GM12873 (cell line): ENCODE measurements at regions not wholly inside any gene's neighbourhood (a gene's known extent, or its start where the extent isn't known, plus 50 kb on each side); places are given as distances from the start of the nearest gene placed in this dataset.

Experiments
- CTCF ChIP-seq: IDR thresholded peaks from 2 replicates; pipeline ENCODE4 v1.5.1; 2012; ENCODE audit warnings: low read depth, mild to moderate bottlenecking, moderate library complexity, low read length, control low read depth; ENCODE audit not compliant: insufficient read depth; ENCODE audit errors: missing control alignments

DNA sequence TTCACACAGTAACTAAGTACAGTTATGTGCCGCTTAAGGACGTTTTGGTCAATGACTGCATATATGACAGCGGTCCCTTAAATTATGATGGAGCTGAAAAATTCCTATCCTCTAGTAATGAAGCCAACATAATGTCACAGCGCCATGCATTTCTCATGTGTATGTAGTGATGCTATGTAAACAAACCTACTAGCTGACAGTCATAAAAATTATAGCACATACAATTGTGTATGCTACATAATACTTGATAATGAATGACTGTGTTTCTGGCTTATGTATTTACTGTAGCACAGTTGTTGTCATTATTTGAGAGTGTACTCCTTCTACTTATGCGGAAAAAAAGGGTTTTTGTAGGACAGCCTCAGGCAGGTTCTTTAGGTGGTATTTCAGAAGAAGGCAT, 99.7 kb downstream of the DACT1 start:
- TF ChIP-seq CTCF: no peak

- TF ChIP-seq CTCF: no peak
These were observed 100.6 kb downstream of the DACT1 start for GRCh38 chr14:58738189-58738836.

DNA sequence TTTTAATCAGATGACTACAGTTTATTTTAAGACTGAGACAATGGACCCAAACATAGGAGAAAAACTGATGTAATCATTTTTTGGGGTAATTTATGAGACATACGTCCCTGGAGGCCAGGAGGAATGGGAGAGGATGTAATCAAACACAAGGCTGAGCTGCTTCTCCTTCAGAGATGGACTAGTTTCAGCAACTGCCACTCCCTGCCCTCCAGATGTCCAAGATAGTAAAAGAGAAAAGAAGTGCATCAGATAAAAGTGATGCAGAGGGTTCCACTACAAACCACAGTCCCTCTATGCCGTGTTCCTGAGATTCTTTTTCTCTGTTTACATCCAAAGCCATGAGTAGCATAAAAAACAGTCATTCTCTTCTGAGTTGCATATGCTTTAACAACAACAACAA, 101.1 kb downstream of the DACT1 start:
- no peak for TF ChIP-seq CTCF

DNA sequence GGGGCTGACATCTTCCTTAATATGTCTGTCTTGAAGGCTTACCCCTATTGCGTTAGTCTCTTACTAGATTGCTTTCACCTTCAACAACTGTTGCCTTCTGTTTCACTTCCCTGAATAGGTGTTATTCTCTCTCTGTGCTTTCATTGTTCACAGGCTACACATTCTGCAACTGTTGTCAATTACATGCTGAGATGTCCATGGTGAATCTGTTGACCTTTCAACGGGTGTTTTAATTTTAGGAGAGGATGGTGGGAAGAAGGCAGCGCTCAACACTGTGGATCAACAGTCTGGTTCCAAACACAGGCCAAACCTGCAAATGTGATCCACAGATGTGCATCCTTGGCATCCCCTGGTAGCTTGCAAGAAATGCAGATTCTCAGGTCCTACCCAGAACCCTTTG, 101.9 kb downstream of the DACT1 start:
- TF ChIP-seq CTCF: no peak

DNA sequence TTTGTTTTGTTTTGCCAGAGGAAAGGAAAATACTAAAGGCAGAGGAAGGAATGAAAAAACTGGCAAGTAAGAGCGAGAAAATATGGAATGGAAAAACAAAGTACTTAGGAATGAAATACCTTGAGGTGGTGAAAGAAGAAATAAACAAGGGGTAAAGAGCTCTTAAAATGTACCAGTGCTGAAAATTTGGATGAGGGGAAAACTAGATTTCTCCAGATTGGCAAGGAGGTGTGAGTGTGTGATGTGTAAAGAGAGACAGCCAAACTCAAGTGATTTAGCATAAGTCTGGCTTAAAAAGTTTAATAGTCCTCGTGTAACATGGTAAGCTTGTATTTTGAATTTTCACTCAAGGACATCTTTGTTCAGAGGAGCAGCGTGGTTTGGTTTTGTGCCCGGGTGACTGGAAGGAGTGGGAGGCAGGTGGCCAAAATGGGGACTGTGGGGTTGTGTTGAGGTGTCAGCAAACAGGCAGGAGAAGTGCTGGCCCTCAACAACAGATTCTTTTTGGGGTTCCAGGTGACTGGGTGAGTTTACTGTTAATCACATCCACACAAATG, 102.7 kb downstream of the DACT1 start:
- TF ChIP-seq CTCF: no peak

GRCh38 chr14:58744801-58745394, 107.1 kb downstream of the DACT1 start:
- no peak for TF ChIP-seq CTCF

DNA sequence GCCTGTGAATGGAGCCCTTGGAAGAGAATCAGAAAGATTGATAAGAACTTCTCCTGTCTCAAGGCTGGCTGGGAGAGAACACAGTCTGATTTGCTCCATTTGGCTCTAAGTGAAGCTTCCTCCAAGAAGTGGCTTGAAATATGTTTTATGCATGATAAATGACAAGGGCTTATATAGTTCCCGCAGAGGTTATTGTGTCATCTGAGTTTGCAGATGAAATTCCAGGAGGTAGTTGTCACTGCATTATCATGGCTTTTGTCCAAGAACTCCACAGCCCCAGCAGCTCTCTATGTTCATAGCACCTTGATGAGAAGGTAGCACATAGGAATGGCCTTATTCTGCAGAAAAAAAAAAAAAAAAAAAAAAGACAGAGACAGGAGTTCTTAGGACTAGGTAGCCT, 108.5 kb downstream of the DACT1 start:
- TF ChIP-seq CTCF: no peak
